ENCODE measurements at regions not wholly inside any gene's neighbourhood (a gene's known extent, or its start where the extent isn't known, plus 50 kb on each side); places are given as distances from the start of the nearest gene placed in this dataset.
A peak's percentile ranks its signal among the peaks of the same experiment; 100 is the strongest.
"Not testable (repeated sequence)": the region's sequence is repeated elsewhere in the genome, so short reads cannot be mapped to it uniquely, and the experiment has no call there.

DNA sequence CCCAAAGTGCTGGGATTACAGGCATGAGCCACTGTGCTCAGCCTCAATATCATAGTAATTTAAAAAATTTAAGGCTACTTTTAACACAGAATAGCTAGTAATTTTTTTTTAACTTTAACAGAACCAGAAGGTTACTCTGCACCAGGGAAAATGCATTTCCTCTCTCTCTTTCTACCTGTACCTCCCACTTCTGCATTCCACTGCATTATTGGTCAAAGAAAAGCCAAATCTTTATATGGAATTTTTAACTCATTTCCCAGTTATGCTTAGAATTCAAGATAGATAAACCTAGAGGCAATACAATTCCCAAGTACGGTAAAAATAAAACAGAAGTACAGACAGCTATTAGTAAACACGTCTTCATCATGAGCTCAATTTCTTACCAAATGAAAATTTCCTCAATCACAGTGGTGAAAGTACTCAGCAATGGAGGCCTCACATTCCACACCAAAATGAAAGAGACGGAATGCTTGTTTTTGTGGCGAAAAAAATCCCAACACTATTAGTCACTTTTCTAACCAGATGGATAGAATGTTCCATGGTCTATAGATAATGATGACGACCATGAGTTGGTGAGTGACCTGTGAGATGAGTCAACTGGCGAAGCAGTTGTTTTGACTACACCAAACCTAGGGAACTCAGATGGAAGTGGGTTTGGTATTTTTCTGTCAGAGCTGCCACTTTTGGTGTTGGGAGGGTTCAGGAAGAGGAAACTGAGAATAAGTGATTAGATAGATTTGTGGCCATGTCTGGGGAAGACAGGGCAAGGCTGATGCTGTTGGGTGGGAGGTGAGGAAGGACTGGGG, 104.7 kb upstream of the SGK1 start:
- peak; percentile 78 for DNase-seq (ENCODE audit: extremely low read depth, low read depth, low spot score)

DNA sequence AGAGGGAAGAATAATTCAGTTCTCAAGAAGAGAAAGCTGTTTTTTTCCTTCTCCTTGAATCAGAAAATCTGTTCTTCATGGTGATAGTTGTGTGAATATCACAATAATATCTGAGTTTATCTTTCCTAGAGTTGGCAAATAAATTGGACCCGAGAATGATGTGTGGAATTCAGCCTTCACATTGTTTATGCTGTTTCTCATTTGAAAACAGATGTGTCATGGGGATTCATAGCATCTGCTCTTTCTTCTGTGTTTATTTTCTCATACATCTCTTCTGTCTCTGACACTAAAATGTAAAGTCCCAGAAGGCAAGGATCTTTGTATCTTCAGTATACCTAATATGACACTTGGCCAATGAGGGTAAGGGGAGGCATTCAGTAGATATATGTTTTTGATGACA, 103.6 kb upstream of the SGK1 start:
- DNase-seq (ENCODE audit: extremely low read depth, low read depth, low spot score): no peak

DNA sequence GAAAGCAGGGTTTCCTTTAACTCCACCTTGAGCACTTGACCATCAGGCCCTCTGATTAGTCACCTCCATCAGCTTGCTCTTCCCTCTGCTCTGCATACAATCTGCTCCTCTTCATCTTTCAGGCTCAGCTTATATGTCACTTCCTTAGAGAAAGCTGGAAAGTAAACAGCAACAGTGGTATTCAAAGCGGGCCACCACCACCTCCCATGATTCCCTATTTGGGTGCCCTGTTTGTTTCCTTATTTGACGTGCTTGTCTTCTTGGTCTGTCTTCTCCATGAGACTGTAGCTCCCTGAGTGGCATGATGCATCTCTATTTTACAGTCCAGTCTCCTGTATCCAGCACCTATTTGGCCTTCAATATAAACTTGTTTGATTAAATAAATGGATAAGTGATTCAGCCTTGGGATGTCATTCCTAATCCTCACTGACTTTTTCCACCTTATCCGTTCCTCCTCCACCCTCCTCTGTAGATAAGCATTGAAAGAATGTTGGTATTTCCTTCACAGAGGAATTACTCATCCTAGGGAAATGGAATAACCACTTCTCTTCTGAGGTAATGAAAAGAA, 102.8 kb upstream of the SGK1 start:
- peak; percentile 77 for DNase-seq (ENCODE audit: extremely low read depth, low read depth, low spot score)

DNA sequence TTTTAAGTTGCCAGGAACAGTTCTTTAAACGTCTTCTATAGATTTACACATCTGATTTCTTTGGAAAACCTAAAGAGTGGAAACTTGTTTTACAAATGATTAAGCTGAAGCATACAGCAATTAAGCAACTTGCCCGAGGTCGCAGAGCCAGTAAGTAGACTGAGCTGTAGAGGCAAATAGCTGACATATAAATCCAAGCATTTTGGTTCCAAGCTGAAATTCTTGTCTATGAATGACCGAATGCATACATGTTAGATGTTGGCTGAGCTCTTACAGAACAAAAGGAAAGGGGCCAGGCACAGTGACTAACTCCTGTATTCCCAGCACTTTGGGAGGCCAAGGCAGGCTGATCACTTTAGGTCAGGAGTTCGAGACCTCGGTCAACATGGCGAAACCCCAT, 101.8 kb upstream of the SGK1 start:
- no peak for DNase-seq (ENCODE audit: extremely low read depth, low read depth, low spot score)

DNA sequence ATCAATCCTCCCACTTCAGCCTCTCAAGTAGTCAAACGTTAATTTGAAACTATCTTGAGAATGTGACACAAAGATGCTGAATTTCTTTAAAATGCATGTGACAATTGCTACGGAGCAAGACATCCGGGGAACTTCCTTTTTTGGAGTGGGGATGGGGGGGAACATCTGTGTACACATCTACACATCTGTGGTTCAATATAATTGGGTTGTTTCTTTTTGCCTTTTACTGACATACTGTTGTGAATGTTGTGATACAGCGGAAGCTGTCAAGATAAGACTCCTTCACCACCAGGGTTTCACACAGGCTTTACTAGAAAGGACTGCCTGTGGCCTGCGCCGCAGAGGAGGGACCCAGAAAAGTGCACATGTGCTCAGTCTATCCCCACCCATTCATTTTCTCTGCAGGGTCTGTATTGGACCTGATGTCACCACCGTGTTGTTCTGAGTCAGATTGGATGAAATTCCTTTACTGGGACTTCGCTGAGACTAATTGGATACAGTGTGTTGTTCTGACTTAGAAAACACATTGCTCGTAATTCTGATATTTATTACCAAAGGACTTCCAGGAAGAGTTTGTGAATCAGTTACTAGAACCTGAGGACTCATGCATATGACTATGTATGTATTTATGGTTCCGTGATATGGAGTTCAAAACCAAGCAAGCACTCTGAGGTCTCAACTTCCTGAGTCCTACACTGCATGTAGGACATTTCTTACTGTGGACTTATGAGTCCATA, 98.7 kb upstream of the SGK1 start:
- no peak for DNase-seq (ENCODE audit: extremely low read depth, low read depth, low spot score)

DNA sequence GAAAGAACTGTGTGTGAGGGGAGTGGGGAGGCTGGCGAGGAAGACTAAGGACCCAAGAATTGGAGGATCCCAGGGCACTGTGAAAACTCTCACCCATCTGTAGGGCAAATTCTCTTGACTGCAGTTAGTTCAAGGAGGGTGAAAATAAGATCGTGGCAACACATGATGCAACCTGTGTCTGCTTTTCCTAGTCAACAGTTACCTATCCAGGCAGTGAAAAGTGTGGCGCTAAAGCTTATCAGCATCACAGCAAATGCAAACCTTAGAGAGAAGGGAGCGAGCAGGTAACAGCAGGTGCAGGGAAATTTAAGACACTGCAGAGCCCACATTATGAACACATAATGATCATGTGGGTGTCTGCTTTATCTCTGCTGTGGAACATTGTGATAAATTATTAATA, 97.7 kb upstream of the SGK1 start:
- no peak for DNase-seq (ENCODE audit: extremely low read depth, low read depth, low spot score)

DNA sequence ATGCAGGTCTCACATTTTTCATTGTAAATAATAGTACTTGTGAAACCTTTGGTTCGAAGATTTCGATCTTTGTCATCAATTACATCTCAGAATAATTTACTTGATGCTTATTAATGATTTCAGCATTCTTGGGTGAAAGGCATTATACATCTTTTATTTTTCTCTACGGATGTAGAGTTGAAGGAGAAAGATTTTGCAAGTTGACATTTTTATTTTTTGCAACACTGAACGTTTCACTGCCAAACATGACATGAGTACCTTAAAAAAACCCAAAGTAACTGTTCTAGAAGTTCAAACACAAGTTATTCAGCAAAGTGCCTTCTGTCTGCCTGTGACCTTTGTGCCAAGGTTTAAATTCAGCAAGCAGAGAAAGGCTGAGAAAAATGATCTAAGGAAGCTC, 97.3 kb upstream of the SGK1 start:
- DNase-seq (ENCODE audit: extremely low read depth, low read depth, low spot score): no peak

DNA sequence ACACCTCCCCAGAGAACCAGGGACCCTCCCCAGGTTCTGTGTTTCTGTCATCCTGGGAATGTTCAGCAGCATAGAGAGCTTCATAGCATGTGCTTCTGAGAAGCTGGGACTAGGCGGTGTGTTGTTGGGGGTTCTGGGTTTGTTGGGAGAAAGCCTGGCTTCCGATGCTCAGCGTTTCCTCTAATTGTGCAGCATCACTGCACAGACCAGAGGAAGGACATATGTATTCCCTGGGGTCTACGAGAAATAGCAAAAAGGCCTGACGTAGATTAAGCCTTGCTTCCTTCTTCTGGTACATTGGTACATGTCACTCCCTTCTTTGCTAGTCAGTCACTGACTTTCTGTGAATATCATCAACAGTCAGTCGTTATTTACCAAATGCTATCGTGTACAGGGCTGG, 96.9 kb upstream of the SGK1 start:
- no peak for DNase-seq (ENCODE audit: extremely low read depth, low read depth, low spot score)

DNA sequence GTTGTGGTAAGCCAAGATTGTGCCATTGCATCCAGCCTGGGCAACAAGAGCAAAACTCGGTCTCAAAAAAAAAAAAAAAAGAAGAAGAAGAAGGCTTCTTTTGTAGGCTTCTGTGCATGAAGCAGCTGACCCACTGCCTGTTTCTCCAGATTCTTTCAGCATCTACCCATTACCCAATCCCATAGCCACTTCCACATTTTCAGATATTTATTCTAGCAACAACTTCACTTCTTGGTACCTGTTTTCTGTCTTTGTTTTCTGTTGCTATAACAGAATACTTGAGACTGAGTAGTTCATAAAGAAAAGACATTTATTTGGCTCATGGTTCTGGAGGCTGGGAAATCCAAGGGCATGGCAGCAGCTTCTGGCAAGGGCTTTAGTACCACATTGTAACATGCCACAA, 95.3 kb upstream of the SGK1 start:
- DNase-seq (ENCODE audit: extremely low read depth, low read depth, low spot score): no peak

DNA sequence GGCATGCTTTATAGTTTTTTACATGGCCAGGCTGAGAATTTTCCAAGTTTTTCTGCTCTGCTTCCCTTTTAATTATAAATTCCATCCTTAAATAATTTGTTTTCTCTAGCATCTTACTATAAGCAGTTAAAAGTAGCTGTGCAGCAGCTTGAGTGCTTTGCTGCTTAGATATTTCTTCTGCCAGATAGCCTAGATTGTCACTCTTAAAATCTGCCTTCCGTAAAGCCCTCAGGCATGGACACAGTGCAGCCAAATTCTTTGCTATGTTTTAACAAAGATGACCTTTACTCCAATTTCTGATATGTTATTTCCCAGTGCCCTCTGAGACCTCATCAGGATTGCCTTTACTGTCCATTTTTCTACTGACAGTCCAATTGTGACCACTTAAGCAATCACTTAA, 92.6 kb upstream of the SGK1 start:
- DNase-seq (ENCODE audit: extremely low read depth, low read depth, low spot score): no peak

DNA sequence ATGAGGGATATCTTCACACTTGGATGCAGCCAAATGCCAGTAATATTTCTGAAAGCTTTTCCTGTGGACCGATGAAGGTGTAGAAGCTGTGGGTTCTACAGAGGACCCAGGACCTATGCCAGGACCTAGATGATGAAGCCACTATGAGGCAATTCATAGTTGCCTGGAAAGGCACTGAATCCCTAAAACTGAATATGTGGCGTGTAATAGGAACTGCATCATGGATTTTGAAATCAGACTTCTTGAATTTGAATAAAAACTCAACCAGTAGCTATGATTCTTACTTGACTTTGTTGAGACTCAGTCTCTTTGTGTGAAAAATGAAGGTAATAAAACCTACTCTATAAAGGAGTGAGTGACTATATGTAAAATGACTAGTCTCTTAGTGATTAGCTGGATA, 89.9 kb upstream of the SGK1 start:
- no peak for DNase-seq (ENCODE audit: extremely low read depth, low read depth, low spot score)

DNA sequence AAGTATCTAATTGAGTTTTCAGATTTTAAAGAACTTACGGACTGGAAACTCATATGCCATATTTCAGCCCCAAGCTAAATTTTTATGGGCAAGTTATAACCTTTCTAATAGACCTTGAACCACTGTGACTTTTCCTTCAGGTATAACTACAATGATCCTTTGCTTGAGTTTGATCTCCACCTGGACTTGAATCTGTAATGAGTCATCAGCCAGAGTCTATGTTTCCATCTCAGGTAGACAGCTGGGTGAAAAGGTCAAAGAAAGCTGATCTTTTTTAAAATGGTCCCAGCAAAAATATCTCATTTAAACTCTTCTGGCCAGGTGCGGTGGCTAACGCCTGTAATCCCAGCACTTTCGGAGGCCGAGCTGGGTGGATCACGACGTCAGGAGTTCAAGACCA, 88.4 kb upstream of the SGK1 start:
- no peak for DNase-seq (ENCODE audit: extremely low read depth, low read depth, low spot score)

DNA sequence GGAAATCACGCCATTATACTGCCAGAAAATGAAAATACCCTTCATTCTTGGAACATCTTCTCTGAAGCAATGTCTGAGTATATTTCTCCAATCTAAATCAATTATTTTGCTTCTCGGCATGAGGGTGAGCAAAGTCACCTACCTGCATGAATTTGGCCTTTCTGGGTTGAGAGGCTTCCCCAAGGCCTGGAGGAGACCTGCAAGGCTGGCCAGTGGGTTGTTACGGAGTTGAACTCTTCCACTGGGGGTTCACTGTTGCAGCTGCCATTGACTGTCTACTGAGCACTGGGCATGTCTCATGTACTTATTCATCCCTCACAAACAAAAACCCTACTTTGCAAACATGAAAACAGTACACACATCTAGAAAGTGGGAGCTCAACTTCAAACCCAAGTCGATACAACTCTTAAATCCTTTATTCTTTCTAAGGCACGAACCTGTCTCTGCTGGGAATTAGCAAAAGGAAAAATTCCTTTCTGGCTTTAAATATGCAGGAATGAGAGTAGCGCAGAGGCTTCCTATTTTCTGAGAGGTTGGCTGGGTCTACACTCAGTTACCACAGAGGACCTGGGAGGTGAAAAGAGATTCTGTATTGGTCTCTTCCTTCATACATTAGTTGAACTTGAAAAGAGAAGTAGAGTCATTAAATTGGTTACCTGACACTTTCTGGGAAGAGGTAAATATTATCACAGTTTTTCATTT, 87.6 kb upstream of the SGK1 start:
- no peak for DNase-seq (ENCODE audit: extremely low read depth, low read depth, low spot score)

DNA sequence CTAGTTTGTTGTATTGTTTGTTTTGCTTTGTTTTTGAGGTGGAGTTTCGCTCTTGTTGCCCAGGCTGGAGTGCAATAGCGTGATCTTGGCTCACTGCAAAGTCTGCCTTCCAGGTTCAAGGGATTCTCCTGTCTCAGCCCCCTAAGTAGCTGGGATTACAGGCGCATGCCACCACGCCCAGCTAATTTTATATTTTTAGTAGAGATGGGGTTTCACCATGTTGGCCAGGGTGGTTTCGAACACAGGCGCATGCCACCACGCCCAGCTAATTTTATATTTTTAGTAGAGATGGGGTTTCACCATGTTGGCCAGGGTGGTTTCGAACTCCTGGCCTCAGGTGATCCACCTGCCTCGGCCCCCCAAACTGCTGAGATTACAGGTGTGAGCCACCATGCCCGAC, 85.4 kb upstream of the SGK1 start:
- not testable (repeated sequence) for DNase-seq (ENCODE audit: extremely low read depth, low read depth, low spot score)

DNA sequence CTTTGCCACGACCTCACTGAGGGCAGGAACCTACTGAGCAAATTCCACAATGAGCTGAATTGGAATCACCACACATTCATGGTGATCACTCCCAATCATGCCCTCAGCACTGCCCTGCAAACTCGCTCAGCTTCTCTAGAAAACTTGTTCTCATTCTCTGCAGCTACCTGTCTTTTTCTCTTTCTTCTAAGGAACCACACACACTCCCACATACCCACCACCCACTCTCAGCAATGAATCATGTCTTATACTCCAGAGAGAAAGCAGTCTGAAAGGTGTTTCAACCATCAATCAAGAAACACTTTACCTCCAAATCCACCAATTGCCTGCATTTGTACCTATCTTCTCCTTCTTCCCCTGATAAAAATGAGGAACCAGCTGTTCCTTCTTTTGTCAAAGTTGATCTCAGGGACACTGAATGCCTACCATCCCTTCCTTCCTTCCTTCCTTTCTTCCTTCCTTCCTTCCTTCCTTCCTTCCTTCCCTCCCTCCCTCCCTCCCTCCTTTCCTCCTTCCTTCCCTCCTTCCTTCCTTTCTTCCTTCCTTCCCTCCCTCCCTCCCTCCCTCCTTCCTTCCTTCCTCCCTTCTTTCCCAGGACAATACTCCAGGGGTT, 84.6 kb upstream of the SGK1 start:
- no peak for DNase-seq (ENCODE audit: extremely low read depth, low read depth, low spot score)

DNA sequence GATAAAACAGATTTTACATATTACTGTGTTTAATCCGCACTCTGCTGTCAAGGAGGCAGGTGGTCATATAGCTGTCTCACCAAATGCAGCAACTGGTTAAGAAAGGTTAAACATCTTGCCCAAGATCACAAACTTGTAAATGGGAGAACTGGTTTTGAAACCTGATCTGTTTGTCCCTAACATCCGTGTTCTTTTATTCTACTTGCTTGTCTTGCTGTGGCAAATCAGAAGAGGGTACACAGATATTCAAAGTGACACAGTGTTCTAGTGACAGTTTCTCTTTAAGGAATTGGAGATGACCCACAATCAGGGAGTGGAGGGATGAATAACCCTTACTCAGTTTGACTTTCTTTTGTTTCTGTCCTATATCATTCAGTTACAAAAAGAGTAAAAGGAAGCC, 83.0 kb upstream of the SGK1 start:
- no peak for DNase-seq (ENCODE audit: extremely low read depth, low read depth, low spot score)

DNA sequence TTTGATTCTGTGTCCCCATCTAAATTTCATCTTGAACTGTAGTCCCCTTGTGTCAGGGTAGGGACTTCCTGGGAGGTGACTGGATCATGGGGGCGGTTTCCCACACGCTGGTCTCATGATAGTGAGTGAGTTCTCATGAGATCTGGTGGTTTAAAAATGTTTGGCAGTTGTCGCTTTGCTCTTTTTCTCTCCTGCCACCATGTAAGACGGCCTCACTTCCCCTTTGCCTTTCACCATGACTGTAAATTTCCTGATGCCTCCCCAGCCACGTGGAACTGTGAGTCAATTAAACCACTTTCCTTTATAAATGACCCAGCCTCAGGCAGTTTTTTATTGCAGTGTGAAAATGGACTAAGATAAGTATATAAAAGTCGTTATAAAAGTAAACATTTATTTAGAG, 80.5 kb upstream of the SGK1 start:
- no peak for DNase-seq (ENCODE audit: extremely low read depth, low read depth, low spot score)

DNA sequence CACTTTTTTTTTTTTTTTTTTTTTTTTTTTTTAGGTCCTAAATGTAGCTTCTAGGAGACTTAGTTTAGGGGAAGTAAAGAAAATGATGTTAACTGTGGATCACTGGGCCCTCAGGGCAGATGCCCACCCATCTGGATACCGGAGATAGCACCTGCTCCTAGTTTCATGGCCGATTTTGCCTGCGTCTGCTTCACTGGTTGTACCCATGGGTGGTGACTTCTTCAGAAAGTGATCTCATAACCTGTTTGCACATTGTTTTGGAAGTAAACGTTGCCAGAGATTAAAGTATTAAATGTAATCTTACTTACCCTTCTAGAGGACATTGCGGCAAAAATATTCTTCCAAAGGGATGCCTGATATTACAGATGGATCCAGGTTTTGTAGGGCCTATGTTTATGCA, 79.8 kb upstream of the SGK1 start:
- no peak for DNase-seq (ENCODE audit: extremely low read depth, low read depth, low spot score)

DNA sequence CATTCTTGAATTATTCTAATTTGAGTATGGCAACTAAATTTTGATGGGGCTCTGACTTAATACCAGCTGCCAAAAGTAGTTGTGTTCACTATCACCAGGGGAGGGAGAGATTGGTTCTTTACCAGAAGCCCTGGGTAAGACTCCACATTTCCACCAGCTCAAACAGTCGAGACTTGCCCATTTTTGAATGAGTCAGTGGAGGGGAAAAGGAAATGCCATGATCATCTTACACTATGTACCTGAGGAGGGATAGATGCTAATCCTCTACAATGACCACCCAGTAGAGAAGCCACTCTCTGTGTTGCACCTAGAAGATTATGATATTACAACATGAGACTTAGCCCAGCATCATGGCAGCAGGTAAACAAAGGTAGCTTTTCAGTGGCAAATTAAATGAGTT, 77.0 kb upstream of the SGK1 start:
- no peak for DNase-seq (ENCODE audit: extremely low read depth, low read depth, low spot score)

DNA sequence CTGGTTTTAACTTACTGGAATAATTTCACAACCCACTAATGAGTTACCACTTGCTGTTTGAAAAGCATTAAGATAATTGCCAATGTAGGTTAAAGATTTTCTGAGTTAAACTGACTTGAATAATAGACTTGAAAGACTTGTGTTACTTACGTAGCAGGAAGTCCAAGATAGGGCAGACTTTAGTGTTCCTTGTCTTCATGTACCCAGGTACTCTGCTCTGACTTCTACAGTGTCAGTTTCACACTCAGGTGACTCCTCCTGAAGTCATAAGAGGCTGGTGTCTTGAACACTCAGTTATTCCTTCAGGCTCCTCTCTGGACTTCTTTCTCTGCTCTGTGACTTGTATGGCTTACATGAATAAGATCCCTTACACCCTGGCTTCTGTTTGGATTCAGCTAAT, 76.3 kb upstream of the SGK1 start:
- no peak for DNase-seq (ENCODE audit: extremely low read depth, low read depth, low spot score)

DNA sequence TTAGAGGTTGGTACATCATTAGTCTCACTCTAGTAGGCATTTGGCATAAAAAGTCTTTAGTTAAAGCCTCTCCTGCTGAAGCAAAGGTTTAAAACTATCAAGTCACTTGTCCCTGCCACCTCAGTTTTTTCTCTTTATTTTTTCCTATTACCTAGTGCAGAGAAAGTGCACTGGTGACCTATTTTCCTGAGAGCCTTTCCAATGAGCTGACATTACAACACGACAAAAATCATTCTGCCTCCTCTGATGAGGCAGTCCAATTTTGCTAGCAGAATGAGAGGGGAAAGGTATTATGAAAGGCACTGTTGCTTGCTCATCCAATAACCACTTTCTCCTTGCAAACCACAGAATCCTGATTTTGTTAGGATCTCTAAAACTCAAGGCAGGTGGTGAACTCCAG, 73.3 kb upstream of the SGK1 start:
- DNase-seq (ENCODE audit: extremely low read depth, low read depth, low spot score): no peak

All from glomerular endothelial cell (primary cell).